ENCODE measurements at regions not wholly inside any gene's neighbourhood (a gene's known extent, or its start where the extent isn't known, plus 50 kb on each side); places are given as distances from the start of the nearest gene placed in this dataset.

- no peak for DNase-seq (ENCODE audit: extremely low read depth, low read depth)
These were observed 348.5 kb upstream of the ACTBL2 start for GRCh38 chr5:57831090-57831489.

GRCh38 chr5:57828221-57828620, 345.6 kb upstream of the ACTBL2 start:
- no peak for DNase-seq (ENCODE audit: extremely low read depth, low read depth)

- DNase-seq (ENCODE audit: extremely low read depth, low read depth) = peak; percentile 36
These were observed 342.5 kb upstream of the ACTBL2 start for GRCh38 chr5:57825031-57825686.

DNA sequence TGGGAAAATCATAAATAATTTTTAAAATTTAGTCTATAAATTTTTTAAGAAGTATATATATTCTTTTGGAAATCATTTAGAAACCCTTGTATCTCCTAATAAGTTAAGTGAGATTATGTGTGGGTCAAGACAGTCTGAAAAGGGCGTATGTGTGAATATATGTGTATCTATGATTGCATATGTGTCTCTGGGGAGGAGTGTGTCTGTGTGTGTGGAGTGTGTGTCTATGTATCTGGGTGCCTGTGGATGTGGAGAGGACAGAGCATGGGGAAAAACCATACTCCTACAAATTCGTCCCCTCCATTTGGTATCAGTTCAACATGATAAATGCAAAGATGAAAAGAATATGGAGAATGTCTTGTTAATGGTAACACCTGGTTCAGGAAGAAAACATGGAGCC, 342.0 kb upstream of the ACTBL2 start:
- no peak for DNase-seq (ENCODE audit: extremely low read depth, low read depth)

- no peak for DNase-seq (ENCODE audit: extremely low read depth, low read depth)
These were observed 341.4 kb upstream of the ACTBL2 start for GRCh38 chr5:57824047-57824446.

- DNase-seq (ENCODE audit: extremely low read depth, low read depth) = no peak
These were observed 340.0 kb upstream of the ACTBL2 start for GRCh38 chr5:57822651-57823050.

DNA sequence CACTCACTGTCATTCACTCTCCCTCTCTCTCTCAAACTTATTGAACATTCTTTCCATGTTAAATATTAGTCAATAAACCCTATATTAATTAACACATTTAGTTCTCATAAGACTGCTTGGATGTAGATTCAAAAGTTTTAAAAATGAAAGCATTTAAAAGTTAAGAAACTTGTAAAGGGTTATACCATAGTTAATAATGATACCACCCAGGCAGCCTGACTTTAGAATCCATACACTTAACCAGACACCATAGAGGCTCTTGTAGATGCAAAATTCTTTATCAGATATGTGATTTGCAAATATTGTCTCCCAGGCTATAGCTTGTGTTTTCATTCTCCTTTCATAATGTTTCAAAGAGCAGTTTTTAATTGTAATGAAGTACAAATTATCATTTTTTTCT, 335.8 kb upstream of the ACTBL2 start:
- DNase-seq (ENCODE audit: extremely low read depth, low read depth) = no peak

DNA sequence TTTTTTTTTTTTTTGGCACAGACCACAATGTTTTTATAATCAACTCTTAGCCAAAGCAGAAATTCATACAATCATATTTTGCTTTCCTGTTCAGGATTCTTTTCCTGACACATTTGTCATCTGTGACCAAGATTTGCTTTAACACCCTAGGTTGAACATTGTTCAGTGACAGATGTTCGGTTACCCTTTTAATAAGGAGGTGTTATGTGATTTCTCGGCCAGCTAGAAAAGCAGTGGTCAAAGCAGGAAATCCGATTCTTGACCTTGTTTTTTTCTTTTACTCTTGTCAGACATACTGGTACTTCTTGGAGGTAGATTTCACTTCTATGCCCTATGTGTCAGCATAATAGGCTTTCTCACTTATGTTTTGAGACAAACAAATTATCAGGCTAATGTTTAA, 335.3 kb upstream of the ACTBL2 start:
- peak; percentile 80 for DNase-seq (ENCODE audit: extremely low read depth, low read depth)

GRCh38 chr5:57817001-57817453, 334.4 kb upstream of the ACTBL2 start:
- DNase-seq (ENCODE audit: extremely low read depth, low read depth) = no peak

GRCh38 chr5:57816108-57816507, 333.5 kb upstream of the ACTBL2 start:
- peak; percentile 88 for DNase-seq (ENCODE audit: extremely low read depth, low read depth)

GRCh38 chr5:57805732-57806131, 323.1 kb upstream of the ACTBL2 start:
- no peak for DNase-seq (ENCODE audit: extremely low read depth, low read depth)

DNA sequence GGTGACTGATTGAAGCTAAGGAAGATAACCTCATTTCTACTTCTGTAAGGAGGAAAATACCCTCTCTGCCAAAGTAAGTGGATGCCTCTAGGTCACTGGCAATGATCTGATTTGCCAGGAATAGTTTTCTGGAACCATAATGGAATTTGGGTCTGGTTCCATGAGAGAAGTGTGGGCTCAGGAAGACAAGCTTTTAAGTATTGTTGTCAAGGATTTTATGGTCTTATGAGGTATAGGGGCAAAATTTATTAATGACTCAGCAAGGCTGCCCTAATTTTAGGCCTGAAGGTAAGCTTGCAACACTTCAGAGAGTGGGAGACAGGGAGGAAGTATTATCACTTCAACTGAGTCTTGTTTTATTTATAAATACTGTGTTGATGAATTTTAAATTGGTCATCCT, 322.6 kb upstream of the ACTBL2 start:
- no peak for DNase-seq (ENCODE audit: extremely low read depth, low read depth)

DNA sequence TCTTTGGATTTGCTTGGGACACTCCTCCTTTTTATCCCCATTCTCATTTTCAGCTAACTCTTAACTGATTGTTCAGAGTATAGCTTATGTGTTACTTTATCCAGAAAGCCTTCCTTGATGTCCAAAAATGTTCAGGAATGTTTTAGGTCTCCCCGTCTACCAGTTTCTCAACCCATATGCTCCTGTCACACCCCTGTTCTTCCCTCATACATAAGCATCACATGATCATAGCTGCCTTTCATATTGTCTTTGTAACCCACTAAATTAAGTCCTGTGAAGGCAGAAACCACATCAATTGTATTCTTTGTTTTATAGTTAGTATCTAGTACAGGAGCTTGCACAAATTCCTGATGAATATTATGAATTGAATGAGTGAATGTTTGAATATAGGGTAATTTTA, 321.9 kb upstream of the ACTBL2 start:
- no peak for DNase-seq (ENCODE audit: extremely low read depth, low read depth)

GRCh38 chr5:57804007-57804444, 321.4 kb upstream of the ACTBL2 start:
- no peak for DNase-seq (ENCODE audit: extremely low read depth, low read depth)

GRCh38 chr5:57802131-57802530, 319.5 kb upstream of the ACTBL2 start:
- no peak for DNase-seq (ENCODE audit: extremely low read depth, low read depth)

DNA sequence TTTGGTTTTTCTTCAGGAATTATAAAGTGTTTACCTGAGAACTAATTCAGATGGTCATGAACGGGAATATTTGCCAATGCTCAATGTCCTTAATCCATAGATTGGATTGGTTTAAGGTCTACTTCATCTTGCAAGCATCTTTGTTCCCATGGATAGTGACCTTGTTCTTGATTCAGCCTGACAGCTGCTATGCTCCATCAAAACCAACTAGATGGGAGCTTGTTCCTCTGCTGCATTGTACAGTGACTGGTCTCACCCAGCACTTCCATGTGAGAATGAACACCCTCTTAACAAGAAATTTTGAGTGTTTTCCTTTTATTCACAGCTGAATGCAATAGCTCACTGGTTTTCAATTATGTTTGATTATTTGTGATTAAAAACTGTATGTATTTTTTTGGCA, 312.6 kb upstream of the ACTBL2 start:
- no peak for DNase-seq (ENCODE audit: extremely low read depth, low read depth)

GRCh38 chr5:57791875-57792274, 309.3 kb upstream of the ACTBL2 start:
- no peak for DNase-seq (ENCODE audit: extremely low read depth, low read depth)

- no peak for DNase-seq (ENCODE audit: extremely low read depth, low read depth)
These were observed 303.3 kb upstream of the ACTBL2 start for GRCh38 chr5:57785946-57786345.

- DNase-seq (ENCODE audit: extremely low read depth, low read depth) = no peak
These were observed 301.5 kb upstream of the ACTBL2 start for GRCh38 chr5:57784121-57784520.

GRCh38 chr5:57783693-57784092, 301.1 kb upstream of the ACTBL2 start:
- no peak for DNase-seq (ENCODE audit: extremely low read depth, low read depth)

DNA sequence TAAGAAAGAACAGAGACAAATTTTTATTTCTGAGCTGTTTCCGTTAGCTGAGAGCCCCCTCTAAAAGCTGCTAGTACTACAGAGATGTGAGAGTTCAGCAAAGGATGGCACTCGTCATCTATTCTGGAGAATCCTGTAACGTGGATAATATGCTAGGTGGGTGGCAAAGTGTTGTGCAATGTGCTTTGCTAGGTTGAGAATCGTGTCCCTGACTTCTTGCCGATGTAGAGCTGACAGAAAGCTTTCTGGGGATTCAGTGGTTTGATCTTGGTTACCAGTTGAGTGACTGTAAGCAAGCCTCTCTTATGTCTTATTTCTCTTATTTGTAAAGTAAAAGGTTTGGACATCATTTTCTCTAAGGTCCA, 298.3 kb upstream of the ACTBL2 start:
- no peak for DNase-seq (ENCODE audit: extremely low read depth, low read depth)

DNA sequence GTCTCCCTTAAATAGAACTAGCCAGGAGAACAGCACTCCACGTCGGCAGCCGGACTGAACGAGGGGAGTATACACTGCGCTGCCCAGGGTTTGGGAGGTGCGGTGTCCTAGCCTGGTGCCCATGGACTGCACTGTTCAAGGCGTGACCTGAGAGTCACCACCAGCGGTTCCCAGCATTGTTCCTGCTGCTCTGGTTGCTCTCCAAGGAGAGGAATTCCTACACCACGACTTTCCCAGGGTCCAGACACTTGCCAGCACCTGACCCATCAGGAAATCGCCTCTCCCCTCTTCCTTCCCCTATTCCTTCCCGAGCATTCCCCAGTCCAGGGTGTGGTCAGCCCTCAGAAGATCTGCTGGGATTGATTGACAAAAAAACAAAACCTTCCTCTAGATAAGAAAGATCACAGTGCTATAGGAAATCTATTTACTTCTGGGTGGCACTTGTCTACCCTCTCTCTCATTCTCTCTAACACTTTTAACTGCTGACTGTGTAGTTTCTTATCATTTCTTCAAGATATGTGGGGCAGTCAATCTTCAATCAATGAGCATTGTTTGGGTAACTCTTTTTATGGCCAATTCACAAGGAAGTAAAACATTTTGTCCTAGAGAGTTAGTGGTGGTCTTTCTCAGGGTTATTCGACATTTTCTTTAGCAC, 297.8 kb upstream of the ACTBL2 start:
- DNase-seq (ENCODE audit: extremely low read depth, low read depth) = no peak
